HL-60 (cell line): ENCODE measurements at regions not wholly inside any gene's neighbourhood (a gene's known extent, or its start where the extent isn't known, plus 50 kb on each side); places are given as distances from the start of the nearest gene placed in this dataset.
A peak's percentile ranks its signal among the peaks of the same experiment; 100 is the strongest.

Experiments
- DNase-seq, 2 experiments: peaks; one replicate each; pipeline ENCODE4 v3.0.0-alpha.2; 2010 to 2020; ENCODE audit warnings: low read depth in 1 of 2, low spot score in 1 of 2
- H3K27ac ChIP-seq: fragments of 250-450 bp; sonication (Bioruptor Pico); replicated peaks from 2 replicates; pipeline ENCODE4 v1.5.1; 2020; ENCODE audit warnings: mild to moderate bottlenecking, moderate library complexity
- H3K27me3 ChIP-seq: fragments of 250-450 bp; sonication (Bioruptor Pico); 2 replicates; pipeline ENCODE4 v1.5.1; 2021; ENCODE audit warnings: mild to moderate bottlenecking, moderate library complexity; ENCODE audit not compliant: insufficient read depth, poor library complexity, severe bottlenecking
- H3K4me3 ChIP-seq: replicated peaks from 2 replicates; pipeline ENCODE4 v1.5.1; 2011; ENCODE audit warnings: mild to moderate bottlenecking, control low read depth, low read length; ENCODE audit not compliant: insufficient read depth
- CTCF ChIP-seq: IDR thresholded peaks from one replicate; pipeline ENCODE4 v1.5.1; 2011; ENCODE audit warnings: low read length, control low read depth, inconsistent platforms; ENCODE audit not compliant: insufficient read depth
- GABPA ChIP-seq: IDR thresholded peaks from 2 replicates; pipeline ENCODE4 v1.6.1; 2012; ENCODE audit warnings: low read depth
- POLR2AphosphoS5 ChIP-seq: IDR thresholded peaks from 2 replicates; pipeline ENCODE4 v1.6.1; 2012; ENCODE audit warnings: low read depth
- SPI1 ChIP-seq: IDR thresholded peaks from 2 replicates; pipeline ENCODE4 v1.6.1; 2012; ENCODE audit warnings: low read depth, mild to moderate bottlenecking, borderline replicate concordance
- TF ChIP-seq, protein P1 (sequence below): IDR thresholded peaks from 2 replicates; pipeline ENCODE4 v1.6.1; 2012; ENCODE audit warnings: low read depth; ENCODE audit not compliant: insufficient replicate concordance

DNA sequence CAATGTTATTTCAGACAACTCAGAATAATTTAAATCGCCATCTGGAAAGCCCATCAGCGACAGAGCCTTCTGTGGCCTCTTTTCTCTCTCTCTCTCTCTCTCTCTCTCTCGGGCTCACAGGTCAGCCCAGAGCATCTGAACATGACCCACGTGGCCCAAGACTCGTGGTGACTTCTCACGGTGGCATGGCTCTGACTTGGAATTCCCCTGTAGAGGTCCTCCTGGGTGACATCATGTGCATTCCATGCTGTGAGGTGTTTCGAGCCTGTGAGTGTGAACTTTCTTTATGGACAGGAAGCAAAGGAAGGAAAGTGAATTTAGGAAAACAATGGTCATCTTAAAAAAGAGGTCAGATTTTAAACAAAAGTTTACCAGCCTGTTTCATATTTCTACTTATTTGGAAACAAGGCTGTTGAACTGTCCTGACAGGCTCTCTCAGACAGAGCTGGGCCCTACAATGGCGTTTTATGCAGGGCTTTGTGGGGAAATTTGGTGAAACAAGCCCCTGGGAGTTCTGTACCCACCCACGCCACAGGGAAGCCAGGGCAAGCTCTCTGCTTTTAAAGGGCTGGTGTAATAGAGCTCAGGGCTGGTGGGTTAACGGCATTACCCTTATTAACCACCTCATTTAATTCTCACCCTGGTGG is 359.7 kb upstream of the ZNF32 start:
- DNase-seq = no peak
- no peak overlapping the region for H3K27ac ChIP-seq
- H3K4me3 ChIP-seq = no peak overlapping the region
- H3K27me3 ChIP-seq = no peaks in the 10 kb centered on the region
- no peak for TF ChIP-seq GABPA
- TF ChIP-seq, protein P1, sequence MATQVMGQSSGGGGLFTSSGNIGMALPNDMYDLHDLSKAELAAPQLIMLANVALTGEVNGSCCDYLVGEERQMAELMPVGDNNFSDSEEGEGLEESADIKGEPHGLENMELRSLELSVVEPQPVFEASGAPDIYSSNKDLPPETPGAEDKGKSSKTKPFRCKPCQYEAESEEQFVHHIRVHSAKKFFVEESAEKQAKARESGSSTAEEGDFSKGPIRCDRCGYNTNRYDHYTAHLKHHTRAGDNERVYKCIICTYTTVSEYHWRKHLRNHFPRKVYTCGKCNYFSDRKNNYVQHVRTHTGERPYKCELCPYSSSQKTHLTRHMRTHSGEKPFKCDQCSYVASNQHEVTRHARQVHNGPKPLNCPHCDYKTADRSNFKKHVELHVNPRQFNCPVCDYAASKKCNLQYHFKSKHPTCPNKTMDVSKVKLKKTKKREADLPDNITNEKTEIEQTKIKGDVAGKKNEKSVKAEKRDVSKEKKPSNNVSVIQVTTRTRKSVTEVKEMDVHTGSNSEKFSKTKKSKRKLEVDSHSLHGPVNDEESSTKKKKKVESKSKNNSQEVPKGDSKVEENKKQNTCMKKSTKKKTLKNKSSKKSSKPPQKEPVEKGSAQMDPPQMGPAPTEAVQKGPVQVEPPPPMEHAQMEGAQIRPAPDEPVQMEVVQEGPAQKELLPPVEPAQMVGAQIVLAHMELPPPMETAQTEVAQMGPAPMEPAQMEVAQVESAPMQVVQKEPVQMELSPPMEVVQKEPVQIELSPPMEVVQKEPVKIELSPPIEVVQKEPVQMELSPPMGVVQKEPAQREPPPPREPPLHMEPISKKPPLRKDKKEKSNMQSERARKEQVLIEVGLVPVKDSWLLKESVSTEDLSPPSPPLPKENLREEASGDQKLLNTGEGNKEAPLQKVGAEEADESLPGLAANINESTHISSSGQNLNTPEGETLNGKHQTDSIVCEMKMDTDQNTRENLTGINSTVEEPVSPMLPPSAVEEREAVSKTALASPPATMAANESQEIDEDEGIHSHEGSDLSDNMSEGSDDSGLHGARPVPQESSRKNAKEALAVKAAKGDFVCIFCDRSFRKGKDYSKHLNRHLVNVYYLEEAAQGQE = no peak
- no peak for TF ChIP-seq POLR2AphosphoS5
- TF ChIP-seq CTCF = no peak
- no peak for TF ChIP-seq SPI1

GRCh38 chr10:44006771-44007170 is 358.1 kb upstream of the ZNF32 start:
- Histone ChIP-seq H3K27me3 (no peaks in the 10 kb centered on the region), H3K4me3 (no peak overlapping the region), H3K27ac (no peak overlapping the region)
- TF ChIP-seq POLR2AphosphoS5 = no peak
- DNase-seq = no peak

GRCh38 chr10:44005788-44006099 is 357.1 kb upstream of the ZNF32 start:
- no peak overlapping the region for H3K27ac ChIP-seq
- no peaks in the 10 kb centered on the region for H3K27me3 ChIP-seq
- no peak for TF ChIP-seq GABPA
- no peak for TF ChIP-seq SPI1
- H3K4me3 ChIP-seq = no peak overlapping the region
- no peak for DNase-seq

- peak in 1 of 2 experiments; percentile 39 for DNase-seq
- no peak for TF ChIP-seq GABPA
- TF ChIP-seq SPI1 = no peak
- no peak for TF ChIP-seq CTCF
- TF ChIP-seq, protein P1 = no peak
- TF ChIP-seq POLR2AphosphoS5 = no peak
- Histone ChIP-seq H3K27ac (no peak overlapping the region), H3K27me3 (no peaks in the 10 kb centered on the region), H3K4me3 (no peak overlapping the region)
These were observed 356.5 kb upstream of the ZNF32 start for GRCh38 chr10:44004913-44005787.
